SK-N-SH treated with all-trans-retinoic acid at 6 μM for 48 hours (cell line): ENCODE measurements at regions not wholly inside any gene's neighbourhood (a gene's known extent, or its start where the extent isn't known, plus 50 kb on each side); places are given as distances from the start of the nearest gene placed in this dataset.

Source experiments
- ATAC-seq: fragments of 200-7000 bp; cut with Tn5 transposase; 3 replicates; pipeline ENCODE4 v1.9.1; 2020; ENCODE audit warnings: mild to moderate bottlenecking, moderate library complexity
- ARNTL ChIP-seq: fragments of 450-650 bp; formaldehyde crosslinking; IDR thresholded peaks from 2 replicates; pipeline ENCODE4 v1.5.0; 2020; ENCODE audit warnings: low read depth, mild to moderate bottlenecking, moderate library complexity, borderline replicate concordance
- BACH2 ChIP-seq: fragments of 250-450 bp; sonication (Bioruptor Pico); IDR thresholded peaks from 2 replicates; pipeline ENCODE4 v1.9.0; 2021; ENCODE audit warnings: mild to moderate bottlenecking, borderline replicate concordance
- CSDC2 ChIP-seq: fragments of 250-450 bp; sonication (Bioruptor Pico); IDR thresholded peaks from 2 replicates; pipeline ENCODE4 v1.5.0; 2020; ENCODE audit warnings: mild to moderate bottlenecking, moderate library complexity
- CSRNP3 ChIP-seq: fragments of 250-450 bp; sonication (Bioruptor Pico); IDR thresholded peaks from 2 replicates; pipeline ENCODE4 v1.5.1; 2021; ENCODE audit warnings: mild to moderate bottlenecking, moderate library complexity
- ESRRG ChIP-seq: fragments of 250-450 bp; sonication (Bioruptor Pico); IDR thresholded peaks from 2 replicates; pipeline ENCODE4 v1.6.1; 2021; ENCODE audit warnings: mild to moderate bottlenecking
- GLIS3 ChIP-seq: fragments of 250-450 bp; sonication (Bioruptor Pico); IDR thresholded peaks from 2 replicates; pipeline ENCODE4 v1.5.0; 2020; ENCODE audit warnings: mild to moderate bottlenecking, moderate library complexity
- ISL1 ChIP-seq: fragments of 250-450 bp; sonication (Bioruptor Pico); IDR thresholded peaks from 2 replicates; pipeline ENCODE4 v2.1.2; 2022; ENCODE audit warnings: mild to moderate bottlenecking, moderate library complexity
- OSR1 ChIP-seq: fragments of 250-450 bp; sonication (Bioruptor Pico); IDR thresholded peaks from 2 replicates; pipeline ENCODE4 v1.8.0; 2022; ENCODE audit warnings: moderate library complexity, mild to moderate bottlenecking, inconsistent platforms
- POU6F1 ChIP-seq: fragments of 250-450 bp; sonication (Bioruptor Pico); IDR thresholded peaks from 2 replicates; pipeline ENCODE4 v1.8.0; 2021; ENCODE audit warnings: low read depth, mild to moderate bottlenecking, moderate library complexity, borderline replicate concordance
- PPARA ChIP-seq: fragments of 250-450 bp; sonication (Bioruptor Pico); IDR thresholded peaks from 2 replicates; pipeline ENCODE4 v1.5.0; 2020; ENCODE audit warnings: mild to moderate bottlenecking, borderline replicate concordance
- RARB ChIP-seq: fragments of 250-450 bp; sonication (Bioruptor Pico); IDR thresholded peaks from 2 replicates; pipeline ENCODE4 v1.8.0; 2021; ENCODE audit warnings: mild to moderate bottlenecking, moderate library complexity
- SNAI2 ChIP-seq: fragments of 250-450 bp; sonication (Bioruptor Pico); IDR thresholded peaks from 2 replicates; pipeline ENCODE4 v1.5.0; 2020; ENCODE audit warnings: mild to moderate bottlenecking, moderate library complexity
- TCF4 ChIP-seq: fragments of 250-450 bp; sonication (Bioruptor Pico); IDR thresholded peaks from 2 replicates; pipeline ENCODE4 v1.8.0; 2021; ENCODE audit warnings: mild to moderate bottlenecking, moderate library complexity, borderline replicate concordance
- TOX ChIP-seq: fragments of 250-450 bp; sonication (Bioruptor Pico); IDR thresholded peaks from 2 replicates; pipeline ENCODE4 v1.8.0; 2021; ENCODE audit warnings: mild to moderate bottlenecking, moderate library complexity, borderline replicate concordance
- ZC3H10 ChIP-seq: fragments of 250-450 bp; sonication (Bioruptor Pico); IDR thresholded peaks from 2 replicates; pipeline ENCODE4 v1.5.1; 2021; ENCODE audit warnings: mild to moderate bottlenecking, moderate library complexity
- ZFP3 ChIP-seq: fragments of 250-450 bp; sonication (Bioruptor Pico); IDR thresholded peaks from 2 replicates; pipeline ENCODE4 v1.5.0; 2020; ENCODE audit warnings: mild to moderate bottlenecking, moderate library complexity
- ZFP30 ChIP-seq: fragments of 450-650 bp; formaldehyde crosslinking; IDR thresholded peaks from 2 replicates; pipeline ENCODE4 v1.5.0; 2022; ENCODE audit warnings: mild to moderate bottlenecking, moderate library complexity
- ZNF565 ChIP-seq: fragments of 450-650 bp; formaldehyde crosslinking; conservative IDR thresholded peaks from 2 replicates; pipeline ENCODE4 v1.5.0; 2020; ENCODE audit warnings: low read depth, mild to moderate bottlenecking, moderate library complexity
- ZNF70 ChIP-seq: fragments of 450-650 bp; formaldehyde crosslinking; IDR thresholded peaks from 2 replicates; pipeline ENCODE4 v1.5.0; 2020; ENCODE audit warnings: mild to moderate bottlenecking, moderate library complexity
- ZNF8 ChIP-seq: fragments of 450-650 bp; formaldehyde crosslinking; IDR thresholded peaks from 2 replicates; pipeline ENCODE4 v1.5.0; 2020; ENCODE audit warnings: mild to moderate bottlenecking, moderate library complexity
- TF ChIP-seq, protein P1 (sequence below): fragments of 250-450 bp; sonication (Bioruptor Pico); IDR thresholded peaks from 2 replicates; pipeline ENCODE4 v1.5.1; 2020; ENCODE audit warnings: low read depth, mild to moderate bottlenecking, moderate library complexity
- TF ChIP-seq, protein P2 (sequence below): fragments of 250-450 bp; sonication (Bioruptor Pico); IDR thresholded peaks from 2 replicates; pipeline ENCODE4 v1.8.0; 2020; ENCODE audit warnings: mild to moderate bottlenecking, moderate library complexity, borderline replicate concordance
- TF ChIP-seq, protein P3 (sequence below): fragments of 250-450 bp; sonication (Bioruptor Pico); IDR thresholded peaks from 2 replicates; pipeline ENCODE4 v1.5.0; 2020; ENCODE audit warnings: mild to moderate bottlenecking, moderate library complexity

DNA sequence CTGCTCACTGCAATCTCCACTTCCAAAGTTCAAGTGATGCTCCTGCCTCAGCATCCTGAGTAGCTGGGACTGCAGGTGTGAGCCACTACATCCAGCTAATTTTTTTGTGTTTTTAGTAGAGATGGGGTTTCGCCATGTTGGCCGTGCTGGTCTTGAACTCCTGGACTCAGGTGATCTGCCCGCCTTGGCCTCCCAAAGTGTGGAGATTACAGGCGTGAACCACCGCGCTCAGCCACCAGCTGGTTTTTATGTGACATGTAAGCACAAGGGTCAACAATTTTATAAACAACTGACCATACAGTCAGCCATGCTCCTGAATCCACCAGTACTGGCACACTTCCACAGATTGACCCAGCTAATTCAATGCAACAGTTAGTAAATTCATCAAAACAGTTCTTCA is 526.3 kb upstream of the LRRC4C start:
- ATAC-seq: no peak
- no peak for TF ChIP-seq ZNF565
- TF ChIP-seq POU6F1 (CRISPR knock-in tag): no peak
- TF ChIP-seq, protein P1, sequence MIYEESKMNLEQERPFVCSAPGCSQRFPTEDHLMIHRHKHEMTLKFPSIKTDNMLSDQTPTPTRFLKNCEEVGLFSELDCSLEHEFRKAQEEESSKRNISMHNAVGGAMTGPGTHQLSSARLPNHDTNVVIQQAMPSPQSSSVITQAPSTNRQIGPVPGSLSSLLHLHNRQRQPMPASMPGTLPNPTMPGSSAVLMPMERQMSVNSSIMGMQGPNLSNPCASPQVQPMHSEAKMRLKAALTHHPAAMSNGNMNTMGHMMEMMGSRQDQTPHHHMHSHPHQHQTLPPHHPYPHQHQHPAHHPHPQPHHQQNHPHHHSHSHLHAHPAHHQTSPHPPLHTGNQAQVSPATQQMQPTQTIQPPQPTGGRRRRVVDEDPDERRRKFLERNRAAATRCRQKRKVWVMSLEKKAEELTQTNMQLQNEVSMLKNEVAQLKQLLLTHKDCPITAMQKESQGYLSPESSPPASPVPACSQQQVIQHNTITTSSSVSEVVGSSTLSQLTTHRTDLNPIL (CRISPR knock-in tag): no peak
- no peak for TF ChIP-seq ZNF70 (CRISPR knock-in tag)
- no peak for TF ChIP-seq RARB (CRISPR knock-in tag)

DNA sequence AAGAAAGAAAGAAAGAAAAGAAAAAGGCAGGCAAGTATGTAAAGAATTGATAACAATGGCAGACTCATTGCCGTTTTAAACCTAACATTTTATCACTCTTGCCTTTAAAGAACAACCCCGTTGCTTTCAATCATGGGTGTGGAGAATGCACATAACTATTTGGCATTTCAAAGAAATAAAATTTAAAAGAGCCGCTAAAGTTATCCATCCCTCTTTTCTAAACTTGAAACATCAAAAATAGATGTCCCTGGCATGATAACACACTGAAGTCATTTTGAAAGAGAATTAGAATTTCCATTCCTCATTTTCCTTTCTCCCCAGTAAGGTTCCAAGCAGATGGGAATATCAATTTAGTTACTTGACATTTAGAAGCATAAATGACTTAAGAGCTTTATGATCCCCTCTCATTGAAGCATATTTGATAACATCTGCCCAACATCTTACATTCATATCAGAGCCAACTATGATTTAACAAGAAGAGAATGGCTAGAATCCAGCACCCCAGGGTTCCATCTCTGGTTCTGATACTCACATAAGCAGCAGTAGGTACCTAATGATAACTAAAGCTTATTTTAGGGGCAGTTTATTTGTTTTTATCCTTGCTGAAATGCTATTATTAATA is 529.6 kb upstream of the LRRC4C start:
- ATAC-seq: no peak
- TF ChIP-seq ZNF8 (CRISPR knock-in tag) (no peak), ZFP30 (CRISPR knock-in tag) (no peak), ZNF70 (CRISPR knock-in tag) (no peak), GLIS3 (CRISPR knock-in tag) (no peak), ZNF565 (no peak), OSR1 (CRISPR knock-in tag) (no peak), ZC3H10 (CRISPR knock-in tag) (no peak), ARNTL (CRISPR knock-in tag) (no peak), ZFP3 (peak; percentile 15; the same call in 1 of the 2 replicates), TCF4 (no peak), BACH2 (no peak), PPARA (CRISPR knock-in tag) (no peak), ISL1 (CRISPR knock-in tag) (peak; percentile 82), TOX (CRISPR knock-in tag) (no peak), SNAI2 (CRISPR knock-in tag) (no peak), CSDC2 (CRISPR knock-in tag) (no peak), RARB (CRISPR knock-in tag) (no peak), POU6F1 (CRISPR knock-in tag) (no peak), ESRRG (CRISPR knock-in tag) (no peak; the same call in 1 of the 2 replicates), CSRNP3 (CRISPR knock-in tag) (no peak)
- TF ChIP-seq, protein P2, sequence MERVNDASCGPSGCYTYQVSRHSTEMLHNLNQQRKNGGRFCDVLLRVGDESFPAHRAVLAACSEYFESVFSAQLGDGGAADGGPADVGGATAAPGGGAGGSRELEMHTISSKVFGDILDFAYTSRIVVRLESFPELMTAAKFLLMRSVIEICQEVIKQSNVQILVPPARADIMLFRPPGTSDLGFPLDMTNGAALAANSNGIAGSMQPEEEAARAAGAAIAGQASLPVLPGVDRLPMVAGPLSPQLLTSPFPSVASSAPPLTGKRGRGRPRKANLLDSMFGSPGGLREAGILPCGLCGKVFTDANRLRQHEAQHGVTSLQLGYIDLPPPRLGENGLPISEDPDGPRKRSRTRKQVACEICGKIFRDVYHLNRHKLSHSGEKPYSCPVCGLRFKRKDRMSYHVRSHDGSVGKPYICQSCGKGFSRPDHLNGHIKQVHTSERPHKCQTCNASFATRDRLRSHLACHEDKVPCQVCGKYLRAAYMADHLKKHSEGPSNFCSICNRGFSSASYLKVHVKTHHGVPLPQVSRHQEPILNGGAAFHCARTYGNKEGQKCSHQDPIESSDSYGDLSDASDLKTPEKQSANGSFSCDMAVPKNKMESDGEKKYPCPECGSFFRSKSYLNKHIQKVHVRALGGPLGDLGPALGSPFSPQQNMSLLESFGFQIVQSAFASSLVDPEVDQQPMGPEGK (CRISPR knock-in tag): no peak
- TF ChIP-seq, protein P3, sequence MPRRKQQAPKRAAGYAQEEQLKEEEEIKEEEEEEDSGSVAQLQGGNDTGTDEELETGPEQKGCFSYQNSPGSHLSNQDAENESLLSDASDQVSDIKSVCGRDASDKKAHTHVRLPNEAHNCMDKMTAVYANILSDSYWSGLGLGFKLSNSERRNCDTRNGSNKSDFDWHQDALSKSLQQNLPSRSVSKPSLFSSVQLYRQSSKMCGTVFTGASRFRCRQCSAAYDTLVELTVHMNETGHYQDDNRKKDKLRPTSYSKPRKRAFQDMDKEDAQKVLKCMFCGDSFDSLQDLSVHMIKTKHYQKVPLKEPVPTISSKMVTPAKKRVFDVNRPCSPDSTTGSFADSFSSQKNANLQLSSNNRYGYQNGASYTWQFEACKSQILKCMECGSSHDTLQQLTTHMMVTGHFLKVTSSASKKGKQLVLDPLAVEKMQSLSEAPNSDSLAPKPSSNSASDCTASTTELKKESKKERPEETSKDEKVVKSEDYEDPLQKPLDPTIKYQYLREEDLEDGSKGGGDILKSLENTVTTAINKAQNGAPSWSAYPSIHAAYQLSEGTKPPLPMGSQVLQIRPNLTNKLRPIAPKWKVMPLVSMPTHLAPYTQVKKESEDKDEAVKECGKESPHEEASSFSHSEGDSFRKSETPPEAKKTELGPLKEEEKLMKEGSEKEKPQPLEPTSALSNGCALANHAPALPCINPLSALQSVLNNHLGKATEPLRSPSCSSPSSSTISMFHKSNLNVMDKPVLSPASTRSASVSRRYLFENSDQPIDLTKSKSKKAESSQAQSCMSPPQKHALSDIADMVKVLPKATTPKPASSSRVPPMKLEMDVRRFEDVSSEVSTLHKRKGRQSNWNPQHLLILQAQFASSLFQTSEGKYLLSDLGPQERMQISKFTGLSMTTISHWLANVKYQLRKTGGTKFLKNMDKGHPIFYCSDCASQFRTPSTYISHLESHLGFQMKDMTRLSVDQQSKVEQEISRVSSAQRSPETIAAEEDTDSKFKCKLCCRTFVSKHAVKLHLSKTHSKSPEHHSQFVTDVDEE (CRISPR knock-in tag): peak; percentile 27; the same call in 1 of the 2 replicates
- TF ChIP-seq, protein P1 (CRISPR knock-in tag): peak; percentile 55; the same call in 1 of the 2 replicates
